Umbilical cord (tissue), 1 donor: ENCODE measurements at regions not wholly inside any gene's neighbourhood (a gene's known extent, or its start where the extent isn't known, plus 50 kb on each side); places are given as distances from the start of the nearest gene placed in this dataset.

Source experiments
- DNase-seq: peaks from one replicate; pipeline ENCODE4 v3.0.0-alpha.2; 2015; ENCODE audit warnings: low spot score

DNA sequence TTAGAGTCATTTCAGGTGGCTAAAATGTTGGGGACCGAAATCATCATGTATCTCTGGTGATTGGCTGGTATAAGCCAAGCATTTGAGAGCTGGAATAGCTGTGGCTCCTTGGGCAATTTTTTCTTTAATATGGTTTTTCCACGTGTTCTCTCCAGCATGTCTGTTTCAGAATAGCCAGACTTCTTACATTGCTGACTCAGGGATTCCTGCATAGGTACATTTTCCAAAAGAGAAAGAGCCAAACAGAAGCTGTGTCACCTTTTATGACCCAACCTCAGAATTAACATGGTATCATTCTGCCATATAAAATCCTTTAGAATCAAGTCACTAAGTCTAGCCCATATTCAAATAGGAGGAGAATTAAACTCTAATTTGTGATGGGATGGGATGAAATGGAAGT lies 74.8 kb upstream of the TSLP start:
- no peak for DNase-seq

DNA sequence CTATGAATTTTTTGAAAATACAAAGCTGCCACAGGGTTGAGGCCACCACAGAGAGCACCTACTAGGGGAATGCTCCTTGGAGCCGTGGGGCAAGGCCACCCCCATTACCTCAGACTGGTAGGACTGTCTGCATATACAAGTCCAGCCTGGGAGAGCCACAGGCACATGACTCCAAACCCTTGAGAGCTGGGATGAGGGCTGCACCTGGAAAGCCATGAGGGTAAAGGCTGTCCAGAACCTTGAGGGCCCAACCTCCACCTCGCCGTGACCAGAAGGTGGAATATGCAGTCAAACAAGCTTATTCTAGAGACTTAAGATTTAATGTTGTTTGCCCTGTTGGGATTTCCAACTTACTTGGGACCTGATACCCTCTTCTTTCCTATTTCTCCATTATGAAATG lies 69.5 kb upstream of the TSLP start:
- DNase-seq: no peak

DNA sequence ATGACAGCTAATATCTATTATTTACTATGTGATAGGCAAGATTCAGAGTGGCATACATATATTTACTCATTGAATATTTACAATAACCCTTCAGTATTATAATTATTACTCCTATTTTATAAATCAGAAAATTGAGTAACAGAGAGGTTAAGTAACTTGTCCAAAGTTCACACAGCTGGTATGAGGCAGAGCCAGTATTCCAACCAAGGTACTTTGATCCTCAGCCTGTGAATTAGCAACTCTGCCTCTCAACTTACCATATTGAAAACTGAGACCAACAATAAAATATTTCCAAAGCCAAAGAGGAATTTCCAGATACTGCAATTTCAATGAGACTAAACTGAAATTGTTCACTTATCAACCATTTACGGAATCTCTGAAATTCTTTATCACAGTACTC lies 67.9 kb upstream of the TSLP start:
- no peak for DNase-seq

DNA sequence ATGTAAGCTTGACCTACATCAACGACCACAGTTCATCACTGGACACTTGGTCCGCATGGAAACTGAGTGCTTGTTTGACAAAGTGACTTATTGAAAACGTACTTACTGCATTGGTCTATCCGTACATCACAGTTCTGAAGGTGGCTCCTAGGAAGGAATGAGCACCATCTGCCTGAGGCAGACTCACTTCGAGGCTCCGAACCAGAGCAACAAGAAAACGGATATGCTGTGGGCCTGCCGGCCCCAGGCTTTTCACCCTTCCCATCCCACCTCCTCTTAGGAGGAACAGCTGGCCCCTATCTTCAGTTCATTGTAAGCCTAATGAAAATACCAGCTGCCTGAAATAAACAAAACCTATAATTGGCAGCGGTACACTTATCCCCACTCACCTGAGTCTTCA lies 67.2 kb upstream of the TSLP start:
- DNase-seq: no peak

DNA sequence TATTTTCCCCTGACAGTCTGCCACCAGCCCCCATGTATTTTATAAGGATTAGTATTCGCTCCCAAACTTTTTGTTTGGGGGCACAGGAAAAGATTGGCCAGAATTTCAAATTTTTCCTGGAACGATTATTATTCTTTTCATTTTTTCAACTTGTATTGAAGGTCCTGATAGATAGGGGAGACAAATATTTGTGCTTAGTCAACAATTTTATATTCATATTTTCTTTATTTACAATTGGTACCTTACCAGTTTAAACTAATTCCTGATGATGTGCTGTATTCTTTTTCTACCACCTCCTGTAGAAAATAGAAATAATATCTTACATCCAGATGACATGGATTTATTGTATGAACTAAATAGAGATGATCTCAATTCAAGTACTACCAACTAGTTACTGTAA lies 60.7 kb upstream of the TSLP start:
- no peak for DNase-seq

DNA sequence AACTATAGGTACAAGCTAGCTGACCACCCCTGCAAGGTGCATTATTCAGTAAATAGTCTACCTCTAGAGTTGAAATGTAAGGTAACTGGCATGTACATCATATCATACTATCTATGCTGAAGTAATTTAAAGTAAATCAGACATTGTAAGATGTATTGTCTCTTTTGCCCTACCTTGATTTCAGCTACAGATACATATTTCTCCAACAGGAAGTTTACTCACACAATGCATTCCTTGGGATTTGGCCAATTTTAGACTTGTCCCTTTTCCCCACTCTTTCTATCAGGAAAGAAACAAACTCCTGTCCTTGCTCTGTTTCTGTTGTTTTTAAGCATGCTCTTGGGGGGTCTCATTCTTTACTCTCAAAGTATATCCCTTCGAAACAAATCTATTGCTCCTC lies 58.5 kb upstream of the TSLP start:
- no peak for DNase-seq

DNA sequence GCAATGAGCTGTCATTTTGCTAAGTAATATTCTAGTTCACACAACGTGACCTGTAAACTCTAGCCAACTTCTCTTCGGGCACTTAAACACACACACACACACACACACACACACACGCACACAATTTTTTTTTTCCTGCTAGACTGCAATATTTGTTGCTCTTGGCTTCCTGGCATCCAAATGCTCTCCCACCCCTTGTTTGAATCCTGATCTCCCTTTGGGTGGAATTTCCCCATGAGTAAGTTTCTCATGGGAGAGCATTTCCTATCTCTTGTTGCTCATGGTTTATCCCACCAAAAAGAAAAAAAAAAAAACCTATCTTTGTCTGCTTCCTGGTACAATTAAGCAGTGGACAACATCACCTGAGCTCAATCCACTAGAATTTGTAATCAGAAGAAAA lies 54.7 kb upstream of the TSLP start:
- no peak for DNase-seq

DNA sequence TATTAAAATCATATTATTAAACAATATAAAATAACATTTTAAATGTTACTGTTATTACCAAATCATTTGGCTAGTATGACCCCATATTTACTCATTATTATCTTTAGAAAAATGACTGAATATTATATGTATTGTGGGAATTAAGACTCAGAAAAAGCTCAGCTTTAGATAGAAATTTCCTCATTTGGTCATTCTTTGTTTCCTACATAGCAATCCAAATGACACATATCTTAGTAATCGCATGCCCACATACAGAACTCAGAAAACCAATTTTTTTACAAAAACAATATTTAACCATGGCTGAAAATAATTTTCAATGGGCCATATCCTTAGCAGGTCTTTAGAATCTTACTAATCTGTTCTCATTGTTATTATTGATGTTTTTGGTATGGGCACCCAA lies 53.8 kb upstream of the TSLP start:
- no peak for DNase-seq
